Mammary epithelial cell (primary cell): ENCODE measurements at regions not wholly inside any gene's neighbourhood (a gene's known extent, or its start where the extent isn't known, plus 50 kb on each side); places are given as distances from the start of the nearest gene placed in this dataset.
"Not testable (repeated sequence)": the region's sequence is repeated elsewhere in the genome, so short reads cannot be mapped to it uniquely, and the experiment has no call there.

ENCODE experiments used
- CTCF ChIP-seq, 2 donors: IDR thresholded peaks in 1 of 2; conservative IDR thresholded peaks in 1 of 2; 2 replicates each; pipeline ENCODE4 v1.5.1; 2011 to 2012; ENCODE audit warnings: inconsistent platforms in 2 of 2, low read length in 2 of 2, mild to moderate bottlenecking in 2 of 2, control low read depth in 1 of 2, low read depth in 1 of 2; ENCODE audit not compliant: insufficient read depth in 1 of 2; ENCODE audit errors: extremely low read depth in 1 of 2
- EZH2 ChIP-seq: IDR thresholded peaks from 2 replicates; pipeline ENCODE4 v1.6.1; 2012; ENCODE audit warnings: low read length, inconsistent platforms, borderline replicate concordance

GRCh38 chr14:19201394-19202052 is 232.6 kb downstream of the POTEG start:
- TF ChIP-seq CTCF (conservative IDR thresholded peaks at IDR 0.05 in 1 of 2, IDR thresholded peaks at IDR 0.05 in 1 of 2; ENCODE audit: extremely low read depth in 1 of 2, insufficient read depth in 1 of 2, low read depth in 1 of 2, low read length in 2 of 2); EZH2: not testable (repeated sequence)
